ENCODE measurements at regions not wholly inside any gene's neighbourhood (a gene's known extent, or its start where the extent isn't known, plus 50 kb on each side); places are given as distances from the start of the nearest gene placed in this dataset.
"Not testable (repeated sequence)": the region's sequence is repeated elsewhere in the genome, so short reads cannot be mapped to it uniquely, and the experiment has no call there.

GRCh38 chr18:8987241-8987640, 115.3 kb upstream of the NDUFV2 start:
- DNase-seq, result no peak

- DNase-seq, result peak in 44 of 56 donors; percentile 1 to 75 (median 23)
These were observed 114.1 kb upstream of the NDUFV2 start for GRCh38 chr18:8988260-8988871.

GRCh38 chr18:8989017-8989416, 113.5 kb upstream of the NDUFV2 start:
- DNase-seq, result no peak

- DNase-seq, result no peak
These were observed 112.6 kb upstream of the NDUFV2 start for GRCh38 chr18:8989855-8990254.

- peak in 23 of 56 donors; percentile 2 to 50 (median 10) for DNase-seq
These were observed 112.0 kb upstream of the NDUFV2 start for GRCh38 chr18:8990276-8991031.

GRCh38 chr18:8991155-8991554, 111.3 kb upstream of the NDUFV2 start:
- DNase-seq, result no peak

GRCh38 chr18:8992500-8992899, 110.0 kb upstream of the NDUFV2 start:
- DNase-seq, result not testable (repeated sequence)

- DNase-seq, result no peak
These were observed 107.9 kb upstream of the NDUFV2 start for GRCh38 chr18:8994603-8995002.

GRCh38 chr18:8995096-8995495, 107.4 kb upstream of the NDUFV2 start:
- no peak for DNase-seq

GRCh38 chr18:8996771-8997432, 105.6 kb upstream of the NDUFV2 start:
- DNase-seq, result no peak

- DNase-seq, result no peak
These were observed 104.9 kb upstream of the NDUFV2 start for GRCh38 chr18:8997634-8998033.

- no peak for DNase-seq
These were observed 103.8 kb upstream of the NDUFV2 start for GRCh38 chr18:8998481-8999217.

GRCh38 chr18:8999872-9000271, 102.6 kb upstream of the NDUFV2 start:
- no peak for DNase-seq

- no peak for DNase-seq
These were observed 101.8 kb upstream of the NDUFV2 start for GRCh38 chr18:9000733-9001132.

- DNase-seq, result no peak
These were observed 101.3 kb upstream of the NDUFV2 start for GRCh38 chr18:9001209-9001608.

GRCh38 chr18:9003406-9004100, 98.9 kb upstream of the NDUFV2 start:
- no peak for DNase-seq

GRCh38 chr18:9004308-9004707, 98.2 kb upstream of the NDUFV2 start:
- DNase-seq, result not testable (repeated sequence)

GRCh38 chr18:9007700-9008099, 94.8 kb upstream of the NDUFV2 start:
- DNase-seq, result not testable (repeated sequence)

GRCh38 chr18:9008200-9008708, 94.2 kb upstream of the NDUFV2 start:
- no peak for DNase-seq

GRCh38 chr18:9008709-9009635, 93.5 kb upstream of the NDUFV2 start:
- no peak for DNase-seq
